ENCODE measurements at regions not wholly inside any gene's neighbourhood (a gene's known extent, or its start where the extent isn't known, plus 50 kb on each side); places are given as distances from the start of the nearest gene placed in this dataset.

- TF ChIP-seq FOXP4 (CRISPR knock-in tag; IDR thresholded peaks at IDR 0.05) (peak; percentile 98), GABPB1 (CRISPR knock-in tag; IDR thresholded peaks at IDR 0.05) (peak; percentile 15; the same call in 1 of the 2 replicates), GLMP (CRISPR knock-in tag; IDR thresholded peaks at IDR 0.05; ENCODE audit: borderline replicate concordance) (no peak), ZMYM2 (CRISPR knock-in tag; IDR thresholded peaks at IDR 0.05) (no peak), NFIB (CRISPR knock-in tag; IDR thresholded peaks at IDR 0.05; ENCODE audit: borderline replicate concordance) (no peak), PAF1 (CRISPR knock-in tag; IDR thresholded peaks at IDR 0.05) (no peak), HDAC2 (CRISPR knock-in tag; IDR thresholded peaks at IDR 0.05) (peak; percentile 92), ZFP1 (CRISPR knock-in tag; IDR thresholded peaks at IDR 0.05) (peak; percentile 68; the same call in 1 of the 2 replicates), ZSCAN20 (CRISPR knock-in tag; IDR thresholded peaks at IDR 0.05; ENCODE audit: borderline replicate concordance) (no peak), BATF2 (CRISPR knock-in tag; IDR thresholded peaks at IDR 0.05) (no peak), ZNF670 (CRISPR knock-in tag; IDR thresholded peaks at IDR 0.05; ENCODE audit: borderline replicate concordance) (no peak), ZNF460 (CRISPR knock-in tag; IDR thresholded peaks at IDR 0.05; ENCODE audit: borderline replicate concordance) (no peak; the same call in 1 of the 2 replicates), ZNF7 (CRISPR knock-in tag; IDR thresholded peaks at IDR 0.05) (no peak), ZFYVE20 (CRISPR knock-in tag; IDR thresholded peaks at IDR 0.05; ENCODE audit: borderline replicate concordance, low read depth) (no peak), HMGXB4 (CRISPR knock-in tag; IDR thresholded peaks at IDR 0.05; ENCODE audit: borderline replicate concordance in 1 of 2, low read depth in 1 of 2) (no peak), BRD4 (CRISPR knock-in tag; IDR thresholded peaks at IDR 0.05) (no peak), ZNF354B (CRISPR knock-in tag; IDR thresholded peaks at IDR 0.05) (no peak), ZBTB33 (CRISPR knock-in tag; IDR thresholded peaks at IDR 0.05) (no peak), EZH2 (conservative IDR thresholded peaks at IDR 0.05; ENCODE audit: low read depth, low read length) (no peak), BORCS8-MEF2B (CRISPR knock-in tag; IDR thresholded peaks at IDR 0.05) (no peak), ZNF552 (CRISPR knock-in tag; IDR thresholded peaks at IDR 0.05; ENCODE audit: borderline replicate concordance) (no peak)
Measured at GRCh38 chr14:65226824-65227604, 124.7 kb upstream of the MAX start (continued).
